Stimulated activated memory B cell treated with anti-CD40 and anti-IgM and Interleukin-4, amounts not matched to agents 10 μg/mL and 1 μg/mL and 100 μg/mL, for 72 hours (primary cell): ENCODE measurements at regions not wholly inside any gene's neighbourhood (a gene's known extent, or its start where the extent isn't known, plus 50 kb on each side); places are given as distances from the start of the nearest gene placed in this dataset.
"Not testable (repeated sequence)": the region's sequence is repeated elsewhere in the genome, so short reads cannot be mapped to it uniquely, and the experiment has no call there.

Source experiments
- ATAC-seq: fragments of 150-1000 bp; cut with Tn5 transposase; 2 replicates; pipeline ENCODE4 v1.10.0; 2021
- H3K27ac Mint-ChIP-seq: one replicate; pipeline ENCODE4 v1.8.0; 2022; ENCODE audit warnings: mild to moderate bottlenecking, mixed read lengths
- H3K27me3 Mint-ChIP-seq: one replicate; pipeline ENCODE4 v1.8.0; 2022; ENCODE audit warnings: mixed read lengths
- H3K36me3 Mint-ChIP-seq: one replicate; pipeline ENCODE4 v1.8.0; 2022; ENCODE audit warnings: mixed read lengths
- H3K4me1 Mint-ChIP-seq: one replicate; pipeline ENCODE4 v1.8.0; 2022; ENCODE audit warnings: mixed read lengths
- H3K4me3 Mint-ChIP-seq: one replicate; pipeline ENCODE4 v1.8.0; 2022; ENCODE audit warnings: mild to moderate bottlenecking, moderate library complexity, mixed read lengths
- H3K9me3 Mint-ChIP-seq: one replicate; pipeline ENCODE4 v1.8.0; 2022; ENCODE audit warnings: mixed read lengths

- Mint-ChIP-seq H3K36me3 (no peaks in the 10 kb centered on the region), H3K9me3 (no peaks in the 10 kb centered on the region), H3K4me1 (peaks cover 7% of the 10 kb centered on the region), H3K4me3 (no peak overlapping the region), H3K27me3 (peaks cover 50% of the 10 kb centered on the region), H3K27ac (no peak overlapping the region)
- no peak for ATAC-seq
These were observed 52.0 kb upstream of the LRIG1 start for GRCh38 chr3:66552846-66553245.

- ATAC-seq = no peak
- no peak overlapping the region for H3K4me3 Mint-ChIP-seq
- H3K27me3 Mint-ChIP-seq = peaks cover 50% of the 10 kb centered on the region
- H3K27ac Mint-ChIP-seq = no peak overlapping the region
- H3K9me3 Mint-ChIP-seq = no peaks in the 10 kb centered on the region
- peaks cover 7% of the 10 kb centered on the region for H3K4me1 Mint-ChIP-seq
- H3K36me3 Mint-ChIP-seq = no peaks in the 10 kb centered on the region
These were observed 52.8 kb upstream of the LRIG1 start for GRCh38 chr3:66553441-66554113.

GRCh38 chr3:66554178-66554577 is 53.4 kb upstream of the LRIG1 start:
- no peak overlapping the region for H3K27ac Mint-ChIP-seq
- peaks cover 50% of the 10 kb centered on the region for H3K27me3 Mint-ChIP-seq
- no peaks in the 10 kb centered on the region for H3K36me3 Mint-ChIP-seq
- H3K9me3 Mint-ChIP-seq = peaks cover 2% of the 10 kb centered on the region
- no peak overlapping the region for H3K4me3 Mint-ChIP-seq
- no peak for ATAC-seq
- peaks cover 7% of the 10 kb centered on the region for H3K4me1 Mint-ChIP-seq

GRCh38 chr3:66555214-66555844 is 54.5 kb upstream of the LRIG1 start:
- Mint-ChIP-seq H3K36me3 (peaks cover 1% of the 10 kb centered on the region), H3K9me3 (peaks cover 4% of the 10 kb centered on the region), H3K27ac (no peak overlapping the region), H3K27me3 (peaks cover 52% of the 10 kb centered on the region), H3K4me1 (peaks cover 7% of the 10 kb centered on the region), H3K4me3 (no peak overlapping the region)
- ATAC-seq = no peak

- Mint-ChIP-seq H3K4me3 (no peak overlapping the region), H3K9me3 (peaks cover 9% of the 10 kb centered on the region)
These were observed 56.3 kb upstream of the LRIG1 start for GRCh38 chr3:66557170-66557569.

GRCh38 chr3:66559924-66560323 is 59.1 kb upstream of the LRIG1 start:
- H3K9me3 Mint-ChIP-seq, H3K27ac Mint-ChIP-seq, H3K4me3 Mint-ChIP-seq, ATAC-seq, H3K4me1 Mint-ChIP-seq, H3K36me3 Mint-ChIP-seq: not testable (repeated sequence)
- H3K27me3 Mint-ChIP-seq = peaks cover 15% of the 10 kb centered on the region

More at GRCh38 chr3:66557170-66557569, 56.3 kb upstream of the LRIG1 start:
- ATAC-seq = no peak
- Mint-ChIP-seq H3K27ac (no peak overlapping the region), H3K27me3 (peaks cover 42% of the 10 kb centered on the region), H3K4me1 (peaks cover 7% of the 10 kb centered on the region), H3K36me3 (peaks cover 6% of the 10 kb centered on the region)

GRCh38 chr3:66561367-66561766 is 60.5 kb upstream of the LRIG1 start:
- ATAC-seq = no peak
- peaks cover 9% of the 10 kb centered on the region for H3K9me3 Mint-ChIP-seq
- H3K27me3 Mint-ChIP-seq = peaks cover 9% of the 10 kb centered on the region
- no peak overlapping the region for H3K27ac Mint-ChIP-seq
- H3K4me1 Mint-ChIP-seq = no peaks in the 10 kb centered on the region
- peaks cover 6% of the 10 kb centered on the region for H3K36me3 Mint-ChIP-seq
- H3K4me3 Mint-ChIP-seq = no peak overlapping the region

- peaks cover 5% of the 10 kb centered on the region for H3K36me3 Mint-ChIP-seq
- peaks cover 11% of the 10 kb centered on the region for H3K9me3 Mint-ChIP-seq
- no peak for ATAC-seq
- no peak overlapping the region for H3K27ac Mint-ChIP-seq
- peaks cover 5% of the 10 kb centered on the region for H3K27me3 Mint-ChIP-seq
- no peaks in the 10 kb centered on the region for H3K4me1 Mint-ChIP-seq
- H3K4me3 Mint-ChIP-seq = no peak overlapping the region
These were observed 64.5 kb upstream of the LRIG1 start for GRCh38 chr3:66565301-66565700.

- no peaks in the 10 kb centered on the region for H3K36me3 Mint-ChIP-seq
- no peak overlapping the region for H3K4me3 Mint-ChIP-seq
- no peak for ATAC-seq
- H3K27ac Mint-ChIP-seq = no peak overlapping the region
- peaks cover 7% of the 10 kb centered on the region for H3K9me3 Mint-ChIP-seq
- no peaks in the 10 kb centered on the region for H3K4me1 Mint-ChIP-seq
- peaks cover 13% of the 10 kb centered on the region for H3K27me3 Mint-ChIP-seq
These were observed 66.3 kb upstream of the LRIG1 start for GRCh38 chr3:66567077-66567476.

- Mint-ChIP-seq H3K27ac (no peak overlapping the region), H3K4me1 (no peaks in the 10 kb centered on the region), H3K9me3 (peaks cover 7% of the 10 kb centered on the region), H3K27me3 (peaks cover 60% of the 10 kb centered on the region), H3K4me3 (no peak overlapping the region), H3K36me3 (no peaks in the 10 kb centered on the region)
- ATAC-seq = no peak
These were observed 71.4 kb upstream of the LRIG1 start for GRCh38 chr3:66572090-66572675.

GRCh38 chr3:66572938-66573710 is 72.3 kb upstream of the LRIG1 start:
- Mint-ChIP-seq H3K4me1 (no peaks in the 10 kb centered on the region), H3K36me3 (no peaks in the 10 kb centered on the region), H3K27me3 (peaks cover 69% of the 10 kb centered on the region), H3K4me3 (no peak overlapping the region), H3K27ac (no peak overlapping the region), H3K9me3 (peaks cover 7% of the 10 kb centered on the region)
- no peak for ATAC-seq

GRCh38 chr3:66574091-66574490 is 73.3 kb upstream of the LRIG1 start:
- Mint-ChIP-seq H3K27ac (no peak overlapping the region), H3K4me1 (no peaks in the 10 kb centered on the region), H3K4me3 (no peak overlapping the region), H3K27me3 (peaks cover 79% of the 10 kb centered on the region), H3K9me3 (peaks cover 8% of the 10 kb centered on the region), H3K36me3 (peaks cover 10% of the 10 kb centered on the region)
- no peak for ATAC-seq

- ATAC-seq = no peak
- H3K4me3 Mint-ChIP-seq = no peak overlapping the region
- H3K4me1 Mint-ChIP-seq = peaks cover 3% of the 10 kb centered on the region
- no peak overlapping the region for H3K27ac Mint-ChIP-seq
- peaks cover 90% of the 10 kb centered on the region for H3K27me3 Mint-ChIP-seq
- peaks cover 10% of the 10 kb centered on the region for H3K36me3 Mint-ChIP-seq
- H3K9me3 Mint-ChIP-seq = peaks cover 14% of the 10 kb centered on the region
These were observed 76.8 kb upstream of the LRIG1 start for GRCh38 chr3:66577426-66578203.

GRCh38 chr3:66581256-66581655 is 80.4 kb upstream of the LRIG1 start:
- Mint-ChIP-seq H3K27ac (no peak overlapping the region), H3K27me3 (peaks cover 75% of the 10 kb centered on the region), H3K36me3 (peaks cover 10% of the 10 kb centered on the region), H3K4me1 (peaks cover 14% of the 10 kb centered on the region), H3K9me3 (peaks cover 18% of the 10 kb centered on the region), H3K4me3 (no peak overlapping the region)
- ATAC-seq = no peak
